Brain microvascular endothelial cell (primary cell): ENCODE measurements at regions not wholly inside any gene's neighbourhood (a gene's known extent, or its start where the extent isn't known, plus 50 kb on each side); places are given as distances from the start of the nearest gene placed in this dataset.

Source experiments
- DNase-seq: peaks from one replicate; pipeline ENCODE4 v3.0.0-alpha.2; 2020
- H3K27ac ChIP-seq: fragments of 250-450 bp; sonication (Bioruptor Pico); 2 replicates; pipeline ENCODE4 v1.5.1; 2020; ENCODE audit warnings: mild to moderate bottlenecking, moderate library complexity
- H3K27me3 ChIP-seq: fragments of 250-450 bp; sonication (Bioruptor Pico); replicated peaks from 2 replicates; pipeline ENCODE4 v1.5.1; 2020; ENCODE audit warnings: mild to moderate bottlenecking
- H3K36me3 ChIP-seq: fragments of 250-450 bp; sonication (Bioruptor Pico); replicated peaks from 2 replicates; pipeline ENCODE4 v1.5.1; 2020; ENCODE audit warnings: mild to moderate bottlenecking
- H3K4me3 ChIP-seq: 2 replicates; pipeline ENCODE4 v1.5.1; 2011; ENCODE audit warnings: low read depth, mild to moderate bottlenecking, control low read depth, low read length, moderate library complexity
- in situ Hi-C: cut with HindIII; loops from 2 replicates; pipeline ENCODE4 v1.10.0; 2017; ENCODE audit warnings: low sequenced_read_pairs, low pct_ligation_motif_present
- TF ChIP-seq, protein P1 (sequence below): IDR thresholded peaks from 2 replicates; pipeline ENCODE4 v1.5.1; 2011; ENCODE audit warnings: low read depth, mild to moderate bottlenecking, moderate library complexity, low read length, control low read depth, inconsistent platforms; ENCODE audit errors: missing control alignments

DNA sequence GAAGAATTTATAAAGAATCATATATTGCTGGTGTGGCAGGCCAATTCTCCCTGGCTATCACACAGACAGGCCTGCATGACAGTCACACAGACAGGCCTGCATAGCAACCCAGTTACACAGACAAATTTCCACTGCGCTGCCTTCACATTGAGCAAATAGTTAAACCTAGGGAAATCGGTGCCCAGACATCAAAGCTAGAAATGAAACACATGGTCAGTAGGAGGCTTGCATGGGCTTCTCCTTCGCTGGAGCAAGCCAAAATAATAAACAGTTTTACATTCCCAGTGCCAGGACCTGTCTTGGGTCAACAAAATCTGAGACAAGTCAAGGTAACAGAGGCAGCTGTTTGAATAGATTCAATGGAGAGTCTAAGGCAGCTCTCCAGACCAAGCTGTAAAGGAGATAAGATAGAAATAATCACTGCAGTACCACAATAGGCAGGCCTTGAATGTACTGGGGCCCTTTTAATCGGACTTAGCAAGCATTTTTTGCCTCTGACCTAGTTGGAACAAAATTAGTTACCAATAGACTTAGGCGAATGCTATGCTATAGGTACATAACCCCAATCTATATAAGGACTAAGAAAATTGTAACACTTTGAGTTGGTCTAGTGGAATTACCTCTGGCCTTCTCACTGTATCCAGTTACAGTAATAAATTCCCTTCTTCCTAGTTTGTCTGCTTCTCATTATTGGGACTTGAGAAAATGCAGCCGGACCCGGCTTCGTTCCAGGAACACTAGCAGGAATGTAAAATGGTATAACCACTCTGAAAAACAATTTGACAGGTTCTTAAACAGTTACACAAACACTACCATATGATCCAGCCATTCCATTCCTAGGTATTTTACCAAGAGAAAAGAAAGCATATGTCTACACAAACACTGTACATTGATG, 274.7 kb upstream of the UBE2E2 start:
- no peak overlapping the region for H3K4me3 ChIP-seq
- TF ChIP-seq, protein P1, sequence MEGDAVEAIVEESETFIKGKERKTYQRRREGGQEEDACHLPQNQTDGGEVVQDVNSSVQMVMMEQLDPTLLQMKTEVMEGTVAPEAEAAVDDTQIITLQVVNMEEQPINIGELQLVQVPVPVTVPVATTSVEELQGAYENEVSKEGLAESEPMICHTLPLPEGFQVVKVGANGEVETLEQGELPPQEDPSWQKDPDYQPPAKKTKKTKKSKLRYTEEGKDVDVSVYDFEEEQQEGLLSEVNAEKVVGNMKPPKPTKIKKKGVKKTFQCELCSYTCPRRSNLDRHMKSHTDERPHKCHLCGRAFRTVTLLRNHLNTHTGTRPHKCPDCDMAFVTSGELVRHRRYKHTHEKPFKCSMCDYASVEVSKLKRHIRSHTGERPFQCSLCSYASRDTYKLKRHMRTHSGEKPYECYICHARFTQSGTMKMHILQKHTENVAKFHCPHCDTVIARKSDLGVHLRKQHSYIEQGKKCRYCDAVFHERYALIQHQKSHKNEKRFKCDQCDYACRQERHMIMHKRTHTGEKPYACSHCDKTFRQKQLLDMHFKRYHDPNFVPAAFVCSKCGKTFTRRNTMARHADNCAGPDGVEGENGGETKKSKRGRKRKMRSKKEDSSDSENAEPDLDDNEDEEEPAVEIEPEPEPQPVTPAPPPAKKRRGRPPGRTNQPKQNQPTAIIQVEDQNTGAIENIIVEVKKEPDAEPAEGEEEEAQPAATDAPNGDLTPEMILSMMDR, result no peak
- H3K36me3 ChIP-seq, result no peaks in the 10 kb centered on the region
- H3K27ac ChIP-seq, result no peak overlapping the region
- in situ Hi-C loops, result no loop called here
- H3K27me3 ChIP-seq, result no peaks in the 10 kb centered on the region
- no peak for DNase-seq

DNA sequence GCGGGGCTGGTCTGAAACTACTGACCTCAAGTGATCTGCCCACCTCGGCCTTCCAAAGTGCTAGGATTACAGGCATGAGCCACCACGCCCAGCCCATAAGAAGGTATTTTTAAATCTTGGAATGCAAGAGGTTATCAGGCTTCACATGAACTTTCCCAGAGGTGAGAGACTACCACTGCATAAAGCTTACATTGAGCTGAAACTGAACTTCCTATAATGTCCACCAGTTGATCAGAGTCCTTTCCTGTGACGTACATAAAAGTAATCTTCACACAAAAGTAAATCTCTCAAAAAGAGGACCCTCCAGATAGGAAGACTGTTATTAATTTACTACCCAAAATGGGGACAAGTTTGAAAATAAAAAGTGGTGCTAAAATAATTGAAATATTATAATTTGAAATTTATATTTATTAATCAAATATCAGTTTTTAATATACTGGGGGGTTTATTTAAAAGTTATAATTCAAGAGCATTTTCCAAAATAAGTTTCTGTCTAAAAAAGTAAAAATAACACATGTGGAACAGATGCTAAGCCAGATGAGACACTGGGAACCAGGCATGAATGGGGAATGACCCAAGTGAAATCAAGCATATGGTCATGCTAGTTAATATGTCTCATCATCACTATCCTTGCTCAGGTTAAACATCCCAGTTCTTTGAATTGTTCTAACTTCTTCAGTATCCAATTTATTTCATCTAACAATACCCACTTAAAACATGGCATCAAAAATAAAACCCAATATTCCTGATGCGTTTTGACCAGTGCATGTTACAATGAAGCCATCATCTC, 269.9 kb upstream of the UBE2E2 start:
- no peak overlapping the region for H3K4me3 ChIP-seq
- H3K27me3 ChIP-seq, result no peaks in the 10 kb centered on the region
- TF ChIP-seq, protein P1, result no peak
- no peak for DNase-seq
- in situ Hi-C loops, result no loop called here
- H3K27ac ChIP-seq, result no peak overlapping the region
- H3K36me3 ChIP-seq, result no peaks in the 10 kb centered on the region

DNA sequence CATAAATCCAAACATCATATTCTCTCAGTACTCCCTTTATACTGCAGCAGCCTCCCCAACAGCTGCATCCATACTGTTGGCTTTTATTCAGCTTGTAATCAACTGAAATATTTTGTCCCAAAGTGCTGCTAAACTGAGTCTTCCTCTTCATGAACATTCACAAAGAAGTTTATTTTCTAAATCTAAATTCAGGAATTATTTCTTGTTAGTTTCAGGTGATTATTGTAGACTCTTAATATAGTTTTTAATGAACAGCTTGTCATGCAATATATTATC, 269.3 kb upstream of the UBE2E2 start:
- H3K4me3 ChIP-seq, result no peak overlapping the region
- in situ Hi-C loops, result no loop called here
- no peak overlapping the region for H3K27ac ChIP-seq
- H3K36me3 ChIP-seq, result no peaks in the 10 kb centered on the region
- H3K27me3 ChIP-seq, result no peaks in the 10 kb centered on the region
- TF ChIP-seq, protein P1, result no peak
- DNase-seq, result no peak

DNA sequence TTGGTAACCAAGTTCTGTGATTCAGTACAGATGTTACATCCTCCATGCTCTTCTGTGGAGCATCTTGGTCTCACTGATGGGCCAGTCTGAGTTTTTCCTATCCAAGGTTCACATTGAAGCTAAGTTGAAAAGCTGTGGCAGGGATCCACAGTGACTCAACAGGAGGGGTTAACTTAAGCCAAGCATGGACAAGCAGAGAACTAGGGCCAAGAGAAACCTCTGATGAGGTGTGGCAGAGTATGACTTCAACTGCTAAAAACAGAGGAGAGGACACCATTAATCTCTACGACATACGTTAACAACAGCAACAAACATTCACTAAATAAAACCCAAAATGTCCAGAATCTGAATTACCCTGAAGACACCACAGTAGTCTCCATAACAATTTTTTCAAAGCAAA, 268.1 kb upstream of the UBE2E2 start:
- Histone ChIP-seq H3K4me3 (no peak overlapping the region), H3K27ac (no peak overlapping the region), H3K27me3 (no peaks in the 10 kb centered on the region), H3K36me3 (no peaks in the 10 kb centered on the region)
- no peak for DNase-seq
- TF ChIP-seq, protein P1, result no peak
- in situ Hi-C loops, result no loop called here

DNA sequence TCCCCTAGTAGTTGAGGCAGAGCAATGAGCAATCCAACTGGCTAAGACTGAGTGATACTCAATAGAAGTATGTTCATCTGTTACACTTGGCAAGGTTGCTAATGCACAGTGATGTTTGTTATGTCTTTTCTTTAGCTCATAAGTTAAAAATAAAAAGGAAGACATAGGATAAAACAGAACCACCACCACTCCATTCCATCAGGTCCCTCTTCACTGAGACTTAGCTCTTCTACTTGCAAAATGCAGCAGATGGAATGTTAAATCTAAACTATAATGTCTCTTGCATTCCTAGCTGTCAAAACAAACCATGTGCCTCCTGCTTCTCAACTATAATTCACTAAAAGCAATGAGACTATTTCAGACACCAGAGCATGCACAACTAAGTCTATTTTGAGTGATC, 265.6 kb upstream of the UBE2E2 start:
- H3K36me3 ChIP-seq, result no peaks in the 10 kb centered on the region
- no peaks in the 10 kb centered on the region for H3K27me3 ChIP-seq
- H3K27ac ChIP-seq, result no peak overlapping the region
- in situ Hi-C loops, result no loop called here
- TF ChIP-seq, protein P1, result no peak
- no peak overlapping the region for H3K4me3 ChIP-seq
- DNase-seq, result no peak
